ENCODE measurements at regions not wholly inside any gene's neighbourhood (a gene's known extent, or its start where the extent isn't known, plus 50 kb on each side); places are given as distances from the start of the nearest gene placed in this dataset.

DNA sequence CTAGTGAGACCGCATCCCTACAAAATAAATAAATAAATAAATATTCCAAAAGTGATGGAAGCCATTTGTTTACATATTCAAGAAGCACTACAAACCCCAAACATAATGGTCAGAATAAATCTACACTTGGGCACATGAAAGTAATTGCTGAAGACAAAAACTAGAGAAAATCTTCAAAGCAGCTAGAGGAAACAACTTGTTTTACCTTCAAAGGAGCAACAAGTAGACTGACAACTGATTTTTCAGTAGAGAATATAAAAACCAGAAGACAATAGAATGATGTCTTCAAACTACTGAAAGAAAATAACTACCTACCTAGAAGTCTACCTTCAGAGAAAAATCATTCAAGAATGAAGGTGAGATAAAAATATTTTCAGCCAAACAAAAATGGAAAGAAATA, 89.4 kb downstream of the TPRA1 start:
- TF ChIP-seq, protein P1, sequence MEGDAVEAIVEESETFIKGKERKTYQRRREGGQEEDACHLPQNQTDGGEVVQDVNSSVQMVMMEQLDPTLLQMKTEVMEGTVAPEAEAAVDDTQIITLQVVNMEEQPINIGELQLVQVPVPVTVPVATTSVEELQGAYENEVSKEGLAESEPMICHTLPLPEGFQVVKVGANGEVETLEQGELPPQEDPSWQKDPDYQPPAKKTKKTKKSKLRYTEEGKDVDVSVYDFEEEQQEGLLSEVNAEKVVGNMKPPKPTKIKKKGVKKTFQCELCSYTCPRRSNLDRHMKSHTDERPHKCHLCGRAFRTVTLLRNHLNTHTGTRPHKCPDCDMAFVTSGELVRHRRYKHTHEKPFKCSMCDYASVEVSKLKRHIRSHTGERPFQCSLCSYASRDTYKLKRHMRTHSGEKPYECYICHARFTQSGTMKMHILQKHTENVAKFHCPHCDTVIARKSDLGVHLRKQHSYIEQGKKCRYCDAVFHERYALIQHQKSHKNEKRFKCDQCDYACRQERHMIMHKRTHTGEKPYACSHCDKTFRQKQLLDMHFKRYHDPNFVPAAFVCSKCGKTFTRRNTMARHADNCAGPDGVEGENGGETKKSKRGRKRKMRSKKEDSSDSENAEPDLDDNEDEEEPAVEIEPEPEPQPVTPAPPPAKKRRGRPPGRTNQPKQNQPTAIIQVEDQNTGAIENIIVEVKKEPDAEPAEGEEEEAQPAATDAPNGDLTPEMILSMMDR (IDR thresholded peaks at IDR 0.05): no peak
- TF ChIP-seq POLR2A (IDR thresholded peaks at IDR 0.05): no peak

All from testis (tissue), 2 donors.